ENCODE measurements at regions not wholly inside any gene's neighbourhood (a gene's known extent, or its start where the extent isn't known, plus 50 kb on each side); places are given as distances from the start of the nearest gene placed in this dataset.
"Not testable (repeated sequence)": the region's sequence is repeated elsewhere in the genome, so short reads cannot be mapped to it uniquely, and the experiment has no call there.

DNA sequence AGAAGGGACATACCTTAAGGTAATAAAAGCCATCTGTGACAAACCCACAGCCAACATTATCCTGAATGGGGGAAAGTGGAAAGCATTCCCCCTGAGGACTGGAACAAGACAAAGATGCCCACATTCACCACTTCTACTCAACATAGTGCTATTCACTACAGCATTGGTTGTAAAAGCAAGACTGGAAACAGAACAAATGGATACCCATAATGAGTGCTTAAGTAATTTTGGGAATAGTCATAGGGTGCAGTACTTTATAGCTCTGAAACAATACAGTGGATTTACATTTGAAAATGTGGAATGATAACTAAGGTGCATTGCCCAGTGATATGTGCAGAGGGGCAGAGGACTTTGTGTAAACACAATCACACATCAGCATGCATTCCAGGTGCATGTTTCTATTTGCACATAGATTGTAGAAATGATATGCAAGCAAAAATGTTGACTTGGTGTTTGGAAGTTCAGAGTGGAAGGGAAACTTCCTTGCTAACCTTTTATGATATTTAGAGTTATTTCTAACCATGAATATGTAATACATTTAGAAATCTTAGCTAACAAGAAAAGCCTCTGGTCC lies 112.3 kb downstream of the IGLL1 start:
- intact Hi-C loops (cut with micrococcal nuclease): no loop called here
- TF ChIP-seq, protein P1, sequence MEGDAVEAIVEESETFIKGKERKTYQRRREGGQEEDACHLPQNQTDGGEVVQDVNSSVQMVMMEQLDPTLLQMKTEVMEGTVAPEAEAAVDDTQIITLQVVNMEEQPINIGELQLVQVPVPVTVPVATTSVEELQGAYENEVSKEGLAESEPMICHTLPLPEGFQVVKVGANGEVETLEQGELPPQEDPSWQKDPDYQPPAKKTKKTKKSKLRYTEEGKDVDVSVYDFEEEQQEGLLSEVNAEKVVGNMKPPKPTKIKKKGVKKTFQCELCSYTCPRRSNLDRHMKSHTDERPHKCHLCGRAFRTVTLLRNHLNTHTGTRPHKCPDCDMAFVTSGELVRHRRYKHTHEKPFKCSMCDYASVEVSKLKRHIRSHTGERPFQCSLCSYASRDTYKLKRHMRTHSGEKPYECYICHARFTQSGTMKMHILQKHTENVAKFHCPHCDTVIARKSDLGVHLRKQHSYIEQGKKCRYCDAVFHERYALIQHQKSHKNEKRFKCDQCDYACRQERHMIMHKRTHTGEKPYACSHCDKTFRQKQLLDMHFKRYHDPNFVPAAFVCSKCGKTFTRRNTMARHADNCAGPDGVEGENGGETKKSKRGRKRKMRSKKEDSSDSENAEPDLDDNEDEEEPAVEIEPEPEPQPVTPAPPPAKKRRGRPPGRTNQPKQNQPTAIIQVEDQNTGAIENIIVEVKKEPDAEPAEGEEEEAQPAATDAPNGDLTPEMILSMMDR (IDR thresholded peaks at IDR 0.05; ENCODE audit: borderline replicate concordance): no peak
- Histone ChIP-seq H3K36me3 (no peaks in the 10 kb centered on the region), H3K4me3 (no peak overlapping the region), H3K27me3 (ENCODE audit: low read depth) (peaks cover 12% of the 10 kb centered on the region), H3K4me1 (no peaks in the 10 kb centered on the region), H3K27ac (replicated peaks) (no peak overlapping the region), H3K9me3 (replicated peaks) (no peaks in the 10 kb centered on the region)
- DNase-seq: no peak

- no peaks in the 10 kb centered on the region for H3K9me3 ChIP-seq (replicated peaks)
- DNase-seq: no peak
- H3K4me3 ChIP-seq: no peak overlapping the region
- TF ChIP-seq, protein P1 (IDR thresholded peaks at IDR 0.05; ENCODE audit: borderline replicate concordance): no peak
- no peaks in the 10 kb centered on the region for H3K4me1 ChIP-seq
- peaks cover 12% of the 10 kb centered on the region for H3K27me3 ChIP-seq (ENCODE audit: low read depth)
- no peak overlapping the region for H3K27ac ChIP-seq (replicated peaks)
- H3K36me3 ChIP-seq: no peaks in the 10 kb centered on the region
- intact Hi-C loops (cut with micrococcal nuclease): no loop called here
These were observed 113.7 kb downstream of the IGLL1 start for GRCh38 chr22:23466351-23466750.

- H3K4me1 ChIP-seq; DNase-seq; intact Hi-C loops (cut with micrococcal nuclease); H3K9me3 ChIP-seq (replicated peaks); H3K4me3 ChIP-seq; H3K27ac ChIP-seq (replicated peaks); H3K36me3 ChIP-seq: not testable (repeated sequence)
- H3K27me3 ChIP-seq (ENCODE audit: low read depth): peaks cover 17% of the 10 kb centered on the region
These were observed 115.3 kb downstream of the IGLL1 start for GRCh38 chr22:23464796-23465195.

DNA sequence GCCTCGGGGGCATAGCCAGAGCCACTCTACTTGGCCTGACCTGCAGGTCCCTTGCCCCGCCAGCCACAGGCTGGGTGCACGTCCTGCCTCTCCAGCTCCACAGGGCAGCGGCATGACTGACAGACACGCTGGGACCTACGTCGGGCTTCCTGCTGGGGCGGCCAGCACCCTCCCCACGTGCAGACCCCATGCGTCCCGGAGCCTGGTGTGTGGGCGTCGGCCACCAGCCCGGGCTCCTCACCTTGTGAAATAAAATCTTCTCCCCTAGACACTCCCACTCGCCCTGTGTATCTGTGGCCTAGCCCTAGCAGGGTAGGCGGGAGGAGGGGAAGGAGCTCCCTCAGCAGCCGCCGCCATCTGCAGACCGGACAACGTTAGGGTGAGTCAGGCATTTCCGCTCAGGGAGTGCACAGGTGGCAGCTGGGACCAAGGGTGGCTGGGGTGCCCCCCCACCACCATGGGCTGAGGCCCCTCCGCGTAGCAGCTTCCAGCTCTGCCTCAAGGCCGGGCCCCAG lies 119.5 kb downstream of the IGLL1 start:
- H3K27me3 ChIP-seq (ENCODE audit: low read depth): peaks cover 56% of the 10 kb centered on the region
- H3K9me3 ChIP-seq (replicated peaks); H3K36me3 ChIP-seq; intact Hi-C loops (cut with micrococcal nuclease); H3K4me1 ChIP-seq; DNase-seq; H3K27ac ChIP-seq (replicated peaks); H3K4me3 ChIP-seq: not testable (repeated sequence)

- H3K27me3 ChIP-seq (ENCODE audit: low read depth): peaks cover 56% of the 10 kb centered on the region
- H3K27ac ChIP-seq (replicated peaks); DNase-seq; H3K9me3 ChIP-seq (replicated peaks); H3K4me3 ChIP-seq; H3K36me3 ChIP-seq; intact Hi-C loops (cut with micrococcal nuclease); H3K4me1 ChIP-seq: not testable (repeated sequence)
These were observed 120.2 kb downstream of the IGLL1 start for GRCh38 chr22:23459645-23460516.

- Histone ChIP-seq H3K27me3 (ENCODE audit: low read depth) (peaks cover 56% of the 10 kb centered on the region), H3K27ac (replicated peaks) (no peak overlapping the region), H3K9me3 (replicated peaks) (no peaks in the 10 kb centered on the region), H3K4me1 (no peaks in the 10 kb centered on the region), H3K36me3 (no peaks in the 10 kb centered on the region), H3K4me3 (no peak overlapping the region)
- DNase-seq: no peak
- TF ChIP-seq, protein P1 (IDR thresholded peaks at IDR 0.05; ENCODE audit: borderline replicate concordance): no peak
- intact Hi-C loops (cut with micrococcal nuclease): no loop called here
These were observed 121.2 kb downstream of the IGLL1 start for GRCh38 chr22:23458663-23459541.
